ENCODE measurements at regions not wholly inside any gene's neighbourhood (a gene's known extent, or its start where the extent isn't known, plus 50 kb on each side); places are given as distances from the start of the nearest gene placed in this dataset.

DNA sequence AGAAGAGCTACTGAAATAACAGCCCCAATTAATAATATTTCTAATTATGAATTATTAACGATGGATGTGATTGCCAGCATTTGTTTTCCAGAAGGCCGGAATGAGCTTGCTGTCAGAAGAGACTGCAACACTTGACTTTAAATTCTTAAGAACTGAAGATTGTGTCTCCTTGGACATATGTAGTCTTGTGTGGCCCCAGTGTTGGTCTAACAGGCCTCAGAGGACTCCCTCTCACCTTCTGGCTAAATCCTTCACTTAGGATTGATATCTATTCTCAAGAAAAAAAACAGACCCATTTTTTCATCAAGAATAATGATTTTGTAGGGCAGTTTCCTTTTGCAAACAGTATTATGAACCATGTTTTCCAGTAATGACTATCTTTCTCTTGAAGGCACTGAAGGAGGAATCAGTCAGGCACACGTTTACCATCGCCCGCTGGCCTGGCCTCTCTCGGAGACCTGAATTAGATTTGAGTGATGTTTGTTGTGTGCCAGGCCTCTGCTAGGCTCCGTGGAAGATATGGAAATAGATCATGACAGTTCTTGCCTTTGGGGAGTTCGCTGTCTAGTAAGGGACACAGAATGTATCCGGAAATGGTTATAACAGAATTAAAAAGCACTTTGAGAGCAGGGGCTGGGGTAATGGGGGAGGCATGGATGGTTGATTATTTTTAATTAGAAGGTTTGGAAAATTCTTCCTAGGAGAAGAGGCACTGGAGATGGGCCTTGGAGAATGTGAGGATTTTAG is 258.0 kb downstream of the MYCN start:
- DNase-seq (ENCODE audit: low read depth), result no peak
- TF ChIP-seq, protein P1, sequence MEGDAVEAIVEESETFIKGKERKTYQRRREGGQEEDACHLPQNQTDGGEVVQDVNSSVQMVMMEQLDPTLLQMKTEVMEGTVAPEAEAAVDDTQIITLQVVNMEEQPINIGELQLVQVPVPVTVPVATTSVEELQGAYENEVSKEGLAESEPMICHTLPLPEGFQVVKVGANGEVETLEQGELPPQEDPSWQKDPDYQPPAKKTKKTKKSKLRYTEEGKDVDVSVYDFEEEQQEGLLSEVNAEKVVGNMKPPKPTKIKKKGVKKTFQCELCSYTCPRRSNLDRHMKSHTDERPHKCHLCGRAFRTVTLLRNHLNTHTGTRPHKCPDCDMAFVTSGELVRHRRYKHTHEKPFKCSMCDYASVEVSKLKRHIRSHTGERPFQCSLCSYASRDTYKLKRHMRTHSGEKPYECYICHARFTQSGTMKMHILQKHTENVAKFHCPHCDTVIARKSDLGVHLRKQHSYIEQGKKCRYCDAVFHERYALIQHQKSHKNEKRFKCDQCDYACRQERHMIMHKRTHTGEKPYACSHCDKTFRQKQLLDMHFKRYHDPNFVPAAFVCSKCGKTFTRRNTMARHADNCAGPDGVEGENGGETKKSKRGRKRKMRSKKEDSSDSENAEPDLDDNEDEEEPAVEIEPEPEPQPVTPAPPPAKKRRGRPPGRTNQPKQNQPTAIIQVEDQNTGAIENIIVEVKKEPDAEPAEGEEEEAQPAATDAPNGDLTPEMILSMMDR (IDR thresholded peaks at IDR 0.05; ENCODE audit: insufficient read depth, low read length), result no peak
- H3K4me3 ChIP-seq (ENCODE audit: low read depth, low read length), result no peak overlapping the region

DNA sequence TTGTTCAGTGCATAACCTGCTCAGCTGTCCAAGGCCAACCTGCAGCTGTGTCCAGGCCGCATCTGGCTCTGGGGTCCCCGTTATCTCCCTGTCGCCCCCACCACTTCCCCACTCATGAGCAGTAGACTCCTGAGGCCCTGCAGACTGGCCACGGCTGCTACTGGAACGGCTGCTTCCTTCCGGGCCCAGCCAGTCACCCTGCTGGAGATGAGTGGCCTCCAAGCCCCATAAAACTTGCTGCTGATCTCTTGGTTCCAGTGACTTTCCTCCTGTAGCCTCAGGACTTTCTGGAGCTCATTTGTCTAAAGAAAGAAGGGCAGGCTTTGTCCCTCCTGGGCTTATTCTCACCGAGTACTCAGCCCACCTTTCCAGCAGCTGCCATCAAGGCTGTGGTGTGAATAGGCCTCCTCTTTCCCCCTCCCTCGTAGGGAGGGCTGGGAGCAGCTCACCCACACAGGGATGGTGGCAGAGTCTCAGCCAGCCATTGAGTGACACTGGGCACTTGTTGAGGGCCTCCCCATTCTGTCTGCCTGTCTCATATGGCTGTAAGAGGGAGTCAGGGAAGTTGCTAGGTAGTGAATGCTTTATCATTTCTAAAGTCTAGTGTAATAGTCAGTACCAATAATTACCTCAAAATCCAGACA is 257.3 kb downstream of the MYCN start:
- TF ChIP-seq, protein P1 (IDR thresholded peaks at IDR 0.05; ENCODE audit: insufficient read depth, low read length), result no peak

DNA sequence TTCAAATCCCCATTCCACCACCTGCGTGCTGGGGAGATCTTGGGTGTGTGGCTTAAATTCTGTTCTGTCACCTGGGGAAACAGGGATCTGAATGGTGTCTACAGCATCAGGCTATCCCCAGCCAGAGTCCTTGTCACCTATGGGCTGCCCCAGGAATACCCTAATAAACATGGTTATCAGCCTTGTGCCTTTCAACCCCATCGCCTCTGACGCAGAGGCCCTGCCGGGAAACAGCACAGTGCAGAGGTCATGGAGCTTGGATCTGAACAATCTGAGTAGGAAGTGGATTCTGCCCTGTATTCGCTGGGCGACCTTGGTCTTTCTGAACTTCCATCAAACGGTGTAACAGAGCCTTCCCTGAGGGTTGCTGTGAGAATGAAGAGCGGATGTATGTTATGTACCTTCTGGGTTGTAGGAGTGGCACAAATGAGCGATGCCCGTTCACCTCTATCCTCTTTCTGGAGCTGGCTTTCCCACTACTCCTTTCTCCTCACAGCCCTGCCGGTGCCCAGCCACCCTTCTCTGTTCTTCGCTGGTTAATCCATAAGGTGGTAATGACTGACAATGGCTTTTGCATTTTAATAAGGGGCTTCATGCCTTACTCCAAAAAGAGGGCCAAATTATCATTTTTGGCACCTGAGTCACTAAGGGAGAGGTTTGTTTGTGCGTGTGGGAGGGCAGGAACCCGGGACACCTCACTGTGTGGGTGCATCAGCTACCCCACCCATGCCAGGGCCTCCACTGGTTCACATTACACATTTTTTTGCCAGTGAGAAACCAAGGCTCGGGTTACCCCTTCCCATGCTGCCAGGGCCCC is 256.5 kb downstream of the MYCN start:
- no peak overlapping the region for H3K4me3 ChIP-seq (ENCODE audit: low read depth, low read length)
- DNase-seq (ENCODE audit: low read depth), result no peak
- TF ChIP-seq, protein P1 (IDR thresholded peaks at IDR 0.05; ENCODE audit: insufficient read depth, low read length), result no peak

More for the DNA sequence above, 257.3 kb downstream of the MYCN start:
- DNase-seq (ENCODE audit: low read depth), result no peak
- H3K4me3 ChIP-seq (ENCODE audit: low read depth, low read length), result no peak overlapping the region

DNA sequence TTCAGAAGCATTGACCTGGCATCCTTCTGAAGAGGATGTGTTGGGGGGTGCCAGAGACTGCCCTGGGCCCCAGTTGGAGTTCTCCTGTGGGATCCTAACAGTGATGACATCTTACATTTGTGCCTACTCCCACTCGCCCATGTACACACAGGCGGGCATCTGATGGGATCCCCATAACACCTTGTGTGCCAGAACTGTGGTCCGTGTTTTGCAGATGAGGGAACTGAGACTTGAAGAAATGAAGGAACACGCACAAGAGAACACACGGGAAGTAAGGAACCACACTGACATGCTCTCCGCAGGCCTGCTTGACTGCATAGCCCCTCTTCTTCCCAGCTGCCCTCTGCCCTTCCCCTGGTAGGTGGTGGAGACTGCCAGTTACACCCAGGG is 255.3 kb downstream of the MYCN start:
- DNase-seq (ENCODE audit: low read depth), result no peak
- TF ChIP-seq, protein P1 (IDR thresholded peaks at IDR 0.05; ENCODE audit: insufficient read depth, low read length), result no peak

DNA sequence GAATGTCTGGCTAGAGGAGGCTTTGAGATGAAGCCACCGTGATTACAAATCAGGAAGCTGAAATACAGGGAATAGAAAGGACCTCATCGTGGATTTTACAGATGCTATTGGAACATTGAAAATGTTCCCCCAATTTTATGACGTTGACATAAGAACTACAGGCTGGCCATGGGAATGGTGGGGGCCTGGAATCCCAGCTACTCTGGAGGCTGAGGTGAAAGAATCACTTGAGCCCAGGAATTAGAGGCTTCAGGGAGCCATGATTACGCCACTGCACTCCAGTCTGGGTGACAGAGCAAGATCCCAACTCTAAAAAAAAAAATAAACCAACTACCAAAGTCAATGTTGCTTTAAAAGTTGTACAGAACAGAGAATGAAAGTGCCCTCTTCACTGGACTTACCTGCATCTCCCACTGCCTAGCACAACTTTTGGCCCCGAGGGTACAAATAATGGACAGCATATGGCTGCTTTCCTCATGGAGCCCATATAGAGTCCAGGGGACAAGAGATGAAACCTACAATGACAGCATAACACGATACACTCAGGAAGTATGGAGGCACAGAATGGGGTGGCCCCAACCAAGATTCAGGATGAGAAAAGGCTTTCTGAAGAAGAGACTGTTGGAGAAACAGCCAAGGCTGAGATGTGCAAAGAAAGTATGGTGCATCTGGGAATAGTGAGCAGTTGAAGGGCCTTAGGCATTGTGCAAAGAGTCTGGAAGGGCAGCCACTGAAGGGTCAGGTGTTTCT is 254.8 kb downstream of the MYCN start:
- no peak overlapping the region for H3K4me3 ChIP-seq (ENCODE audit: low read depth, low read length)
- TF ChIP-seq, protein P1 (IDR thresholded peaks at IDR 0.05; ENCODE audit: insufficient read depth, low read length), result no peak
- DNase-seq (ENCODE audit: low read depth), result no peak

More for the DNA sequence above, 255.3 kb downstream of the MYCN start:
- no peak overlapping the region for H3K4me3 ChIP-seq (ENCODE audit: low read depth, low read length)

DNA sequence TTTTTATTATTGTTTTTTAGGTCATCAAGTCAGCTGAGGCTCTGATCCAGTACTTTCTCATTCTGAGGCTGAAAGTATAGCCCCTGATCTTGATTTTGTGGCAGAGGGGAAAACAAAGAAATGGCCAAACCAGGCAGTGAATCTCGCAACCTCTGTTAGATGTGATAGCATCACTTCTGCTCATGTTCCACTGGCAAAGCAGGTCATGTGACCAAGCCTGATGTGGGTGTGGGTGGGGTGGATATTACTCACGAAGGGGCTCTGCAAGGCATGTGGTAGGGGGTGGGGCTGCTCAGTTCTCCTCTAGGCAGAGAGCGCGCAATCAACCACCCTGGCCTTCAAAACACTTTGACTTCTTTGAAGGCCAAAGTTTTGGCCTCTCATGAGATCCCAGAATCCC is 254.2 kb downstream of the MYCN start:
- TF ChIP-seq, protein P1 (IDR thresholded peaks at IDR 0.05; ENCODE audit: insufficient read depth, low read length), result no peak
- H3K4me3 ChIP-seq (ENCODE audit: low read depth, low read length), result no peak overlapping the region
- DNase-seq (ENCODE audit: low read depth), result no peak

All from fibroblast of the aortic adventitia (primary cell).